SK-N-MC (cell line): ENCODE measurements at regions not wholly inside any gene's neighbourhood (a gene's known extent, or its start where the extent isn't known, plus 50 kb on each side); places are given as distances from the start of the nearest gene placed in this dataset.

Experiments used
- EZH2 ChIP-seq: fragments of 200-600 bp; sonication (generic); IDR thresholded peaks from one replicate; pipeline ENCODE4 v1.6.1; 2017; ENCODE audit warnings: antibody characterized with exemption
- FOXP2 ChIP-seq: optimal IDR thresholded peaks from 2 replicates; pipeline ENCODE3; 2011; ENCODE audit warnings: mild to moderate bottlenecking, moderate library complexity; ENCODE audit not compliant: insufficient read depth; ENCODE audit errors: extremely low read length, control extremely low read depth
- POLR2AphosphoS5 ChIP-seq: IDR thresholded peaks from 2 replicates; pipeline ENCODE4 v1.6.1; 2012; ENCODE audit warnings: mild to moderate bottlenecking, low read depth, low read length, borderline replicate concordance

GRCh38 chr2:164151522-164151921 lies 415.7 kb upstream of the FIGN start:
- TF ChIP-seq FOXP2 (no peak), POLR2AphosphoS5 (no peak), EZH2 (no peak)
